ENCODE measurements at regions not wholly inside any gene's neighbourhood (a gene's known extent, or its start where the extent isn't known, plus 50 kb on each side); places are given as distances from the start of the nearest gene placed in this dataset.
"Not testable (repeated sequence)": the region's sequence is repeated elsewhere in the genome, so short reads cannot be mapped to it uniquely, and the experiment has no call there.

DNA sequence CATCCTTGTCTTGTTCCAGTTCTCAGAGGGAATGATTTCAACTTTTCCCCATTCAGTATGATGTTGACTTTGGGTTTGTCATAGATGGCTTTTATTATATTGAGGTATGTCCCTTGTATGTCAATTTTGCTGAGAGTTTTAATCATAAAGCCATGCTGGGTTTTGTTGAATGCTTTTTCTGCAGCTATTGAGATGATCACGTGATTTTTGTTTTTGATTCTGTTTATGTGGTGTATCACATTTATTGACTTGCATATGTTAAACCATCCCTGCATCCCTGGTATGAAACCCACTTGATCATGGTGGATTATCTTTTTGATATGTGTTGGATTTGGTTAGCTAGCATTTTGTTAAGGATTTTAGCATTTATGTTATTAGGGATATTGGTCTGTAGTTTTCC lies 53.2 kb upstream of the PHIP start:
- TF ChIP-seq POLR2A (IDR thresholded peaks at IDR 0.05): not testable (repeated sequence)
- TF ChIP-seq, protein P1, sequence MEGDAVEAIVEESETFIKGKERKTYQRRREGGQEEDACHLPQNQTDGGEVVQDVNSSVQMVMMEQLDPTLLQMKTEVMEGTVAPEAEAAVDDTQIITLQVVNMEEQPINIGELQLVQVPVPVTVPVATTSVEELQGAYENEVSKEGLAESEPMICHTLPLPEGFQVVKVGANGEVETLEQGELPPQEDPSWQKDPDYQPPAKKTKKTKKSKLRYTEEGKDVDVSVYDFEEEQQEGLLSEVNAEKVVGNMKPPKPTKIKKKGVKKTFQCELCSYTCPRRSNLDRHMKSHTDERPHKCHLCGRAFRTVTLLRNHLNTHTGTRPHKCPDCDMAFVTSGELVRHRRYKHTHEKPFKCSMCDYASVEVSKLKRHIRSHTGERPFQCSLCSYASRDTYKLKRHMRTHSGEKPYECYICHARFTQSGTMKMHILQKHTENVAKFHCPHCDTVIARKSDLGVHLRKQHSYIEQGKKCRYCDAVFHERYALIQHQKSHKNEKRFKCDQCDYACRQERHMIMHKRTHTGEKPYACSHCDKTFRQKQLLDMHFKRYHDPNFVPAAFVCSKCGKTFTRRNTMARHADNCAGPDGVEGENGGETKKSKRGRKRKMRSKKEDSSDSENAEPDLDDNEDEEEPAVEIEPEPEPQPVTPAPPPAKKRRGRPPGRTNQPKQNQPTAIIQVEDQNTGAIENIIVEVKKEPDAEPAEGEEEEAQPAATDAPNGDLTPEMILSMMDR (IDR thresholded peaks at IDR 0.05): not testable (repeated sequence)
